Adipocyte (in vitro differentiated cells): ENCODE measurements at regions not wholly inside any gene's neighbourhood (a gene's known extent, or its start where the extent isn't known, plus 50 kb on each side); places are given as distances from the start of the nearest gene placed in this dataset.

Source experiments
- DNase-seq: peaks from one replicate; pipeline ENCODE4 v3.0.0-alpha.2; 2015; ENCODE audit warnings: low read depth
- H3K27me3 ChIP-seq: replicated peaks from 2 replicates; pipeline ENCODE4 v1.7.0; 2013; ENCODE audit warnings: mild to moderate bottlenecking, low read length, moderate library complexity; ENCODE audit not compliant: control insufficient read depth, insufficient read depth
- H3K36me3 ChIP-seq: 2 replicates; pipeline ENCODE4 v1.7.0; 2013; ENCODE audit warnings: low read length, mild to moderate bottlenecking, moderate library complexity; ENCODE audit not compliant: control insufficient read depth, insufficient read depth, severe bottlenecking
- H3K4me1 ChIP-seq: 2 replicates; pipeline ENCODE4 v1.7.0; 2013; ENCODE audit warnings: mild to moderate bottlenecking, low read length, moderate library complexity; ENCODE audit not compliant: control insufficient read depth, insufficient read depth
- H3K4me3 ChIP-seq: 2 replicates; pipeline ENCODE4 v1.7.0; 2013; ENCODE audit warnings: mild to moderate bottlenecking, low read length, moderate library complexity
- H3K9ac ChIP-seq: 2 replicates; pipeline ENCODE4 v1.7.0; 2013; ENCODE audit warnings: mild to moderate bottlenecking, low read length, moderate library complexity
- H3K9me3 ChIP-seq: 2 replicates; pipeline ENCODE4 v1.7.0; 2013; ENCODE audit warnings: mild to moderate bottlenecking, low read length, moderate library complexity; ENCODE audit not compliant: control insufficient read depth

DNA sequence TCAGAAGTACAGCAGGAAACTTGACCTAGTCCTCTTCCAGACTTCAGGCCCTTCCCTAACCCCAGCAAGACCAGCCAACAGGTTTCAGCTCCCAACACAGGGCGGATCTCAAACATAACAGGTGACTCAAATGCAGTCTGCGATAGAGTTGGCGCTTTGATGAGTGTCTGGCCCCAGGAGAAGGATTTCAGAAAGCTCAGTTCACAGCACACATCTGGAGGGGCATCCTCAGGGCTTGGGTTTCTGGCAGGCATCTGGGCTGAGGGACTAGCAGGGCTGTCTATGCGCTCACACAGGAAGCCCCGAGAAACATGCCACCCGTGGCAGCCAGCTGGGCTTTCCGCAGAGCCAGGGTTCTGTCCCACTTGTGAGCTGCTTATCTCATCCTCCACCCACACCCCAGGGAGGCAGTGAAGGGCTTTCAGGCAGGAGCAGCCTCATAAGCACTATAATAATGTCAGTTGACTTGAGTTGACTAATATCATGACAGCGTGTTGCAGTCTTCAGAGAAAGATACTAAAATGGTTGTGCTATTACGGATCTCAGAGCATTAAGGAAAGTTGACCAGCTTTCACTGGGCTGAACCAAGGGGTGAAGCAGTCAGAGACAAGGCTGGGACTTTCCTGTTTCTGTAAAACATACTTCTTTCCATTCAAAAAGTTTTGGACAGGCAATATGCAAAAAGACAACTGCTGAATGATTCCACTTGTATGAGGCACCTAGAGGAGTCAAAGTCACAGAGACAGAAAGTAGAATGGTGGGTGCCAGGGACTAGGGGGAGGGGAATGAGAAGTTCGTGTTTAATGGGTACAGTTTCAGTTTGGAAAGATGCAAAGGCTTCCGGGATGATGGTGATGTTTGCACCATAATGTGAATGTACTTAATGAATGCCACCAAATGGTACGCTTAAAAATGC, 233.0 kb upstream of the IRF2BP2 start:
- peak overlapping the region; percentile 20 for H3K4me3 ChIP-seq
- no peaks in the 10 kb centered on the region for H3K27me3 ChIP-seq
- peaks cover 22% of the 10 kb centered on the region for H3K4me1 ChIP-seq
- DNase-seq = no peak
- H3K9me3 ChIP-seq = no peaks in the 10 kb centered on the region
- H3K9ac ChIP-seq = peak overlapping the region; percentile 27
- H3K36me3 ChIP-seq = no peaks in the 10 kb centered on the region

DNA sequence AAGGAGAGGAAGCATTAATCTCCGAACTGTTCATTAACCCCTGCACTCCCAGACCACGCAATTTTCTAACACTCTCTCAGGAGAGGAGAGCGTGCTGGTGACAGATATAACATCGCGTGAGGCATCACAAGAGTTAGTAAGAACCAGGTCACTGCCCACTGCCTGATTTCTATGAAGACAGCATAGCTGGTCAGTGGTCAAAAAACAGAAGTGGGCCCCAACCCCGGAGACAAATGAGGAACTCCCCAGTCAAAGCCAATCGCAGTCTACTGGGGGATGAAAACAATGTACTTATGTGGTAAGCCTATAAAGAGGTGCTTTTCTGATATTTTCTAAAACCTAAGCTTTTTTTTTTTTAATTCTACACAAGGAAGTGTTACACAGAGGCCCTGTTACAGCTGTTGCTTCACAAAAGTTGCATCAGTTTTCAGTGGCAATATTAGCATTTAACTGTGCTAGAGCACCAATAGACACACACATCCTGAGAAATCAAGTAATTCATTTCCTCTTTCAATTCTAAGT, 231.8 kb upstream of the IRF2BP2 start:
- Histone ChIP-seq H3K9ac (peak overlapping the region; percentile 58), H3K9me3 (no peaks in the 10 kb centered on the region), H3K4me3 (no peak overlapping the region), H3K36me3 (no peaks in the 10 kb centered on the region), H3K4me1 (peaks cover 25% of the 10 kb centered on the region), H3K27me3 (no peaks in the 10 kb centered on the region)
- peak; percentile 50 for DNase-seq

DNA sequence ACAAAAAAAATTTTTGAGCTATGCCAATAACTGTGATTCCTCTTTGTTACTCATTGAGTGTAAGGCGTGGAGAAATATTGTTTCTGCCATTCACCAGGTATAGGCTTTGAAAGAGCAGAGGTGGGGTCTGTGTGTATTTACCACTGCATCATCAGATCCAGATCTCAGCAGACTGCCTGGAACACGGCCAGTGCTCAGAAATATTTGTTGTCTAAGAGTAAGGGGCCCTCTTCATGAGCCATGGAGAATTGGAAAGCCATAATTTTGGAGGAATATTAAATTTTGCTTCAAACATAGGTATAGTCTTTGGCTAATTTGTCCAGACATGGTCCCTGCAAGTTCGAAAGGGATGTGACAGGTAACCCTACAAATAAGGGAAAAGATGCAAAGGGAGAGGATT, 231.3 kb upstream of the IRF2BP2 start:
- H3K9me3 ChIP-seq = no peaks in the 10 kb centered on the region
- no peak overlapping the region for H3K9ac ChIP-seq
- no peak overlapping the region for H3K4me3 ChIP-seq
- peaks cover 30% of the 10 kb centered on the region for H3K4me1 ChIP-seq
- H3K27me3 ChIP-seq = no peaks in the 10 kb centered on the region
- DNase-seq = no peak
- H3K36me3 ChIP-seq = no peaks in the 10 kb centered on the region

DNA sequence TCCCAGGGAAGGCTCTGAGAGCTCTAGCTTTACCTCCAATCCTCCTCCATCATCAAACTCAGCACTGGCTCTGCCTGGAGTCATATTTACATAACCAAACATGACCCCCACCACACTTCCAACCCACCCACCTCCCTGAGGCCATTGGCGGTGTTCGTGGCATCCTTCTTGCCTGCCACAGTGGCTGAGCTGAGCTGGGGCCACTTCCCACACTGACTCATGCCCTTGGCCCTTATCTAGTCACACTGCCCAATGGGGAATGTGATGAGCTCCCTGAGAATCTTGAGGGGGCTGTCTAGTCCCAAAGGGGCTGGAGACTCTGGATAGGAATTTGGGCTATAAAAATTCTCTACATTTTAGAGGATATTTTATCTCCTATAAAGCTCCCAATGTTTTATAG, 230.9 kb upstream of the IRF2BP2 start:
- no peak overlapping the region for H3K4me3 ChIP-seq
- H3K27me3 ChIP-seq = no peaks in the 10 kb centered on the region
- H3K4me1 ChIP-seq = peaks cover 32% of the 10 kb centered on the region
- no peak for DNase-seq
- no peaks in the 10 kb centered on the region for H3K36me3 ChIP-seq
- no peak overlapping the region for H3K9ac ChIP-seq
- H3K9me3 ChIP-seq = no peaks in the 10 kb centered on the region

DNA sequence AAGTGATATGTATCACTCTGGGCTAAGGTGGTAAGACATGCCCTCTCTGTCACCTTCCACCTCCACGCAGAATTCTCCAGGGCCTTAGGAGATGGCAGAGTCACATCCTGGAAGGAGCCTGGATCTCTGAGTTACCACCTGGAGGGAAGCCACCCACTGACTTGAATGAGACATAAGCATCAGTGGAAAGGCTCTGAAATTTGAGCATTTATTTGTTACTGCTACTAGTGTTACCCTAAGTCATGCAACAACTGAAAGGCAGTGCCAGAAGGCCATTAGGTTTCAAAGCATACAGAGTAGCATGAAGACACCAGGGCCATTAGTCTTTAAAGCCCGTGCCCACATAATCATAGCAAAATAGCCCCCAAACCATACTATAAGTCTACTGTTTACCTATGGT, 230.3 kb upstream of the IRF2BP2 start:
- DNase-seq = no peak
- no peak overlapping the region for H3K4me3 ChIP-seq
- no peak overlapping the region for H3K9ac ChIP-seq
- H3K27me3 ChIP-seq = no peaks in the 10 kb centered on the region
- no peaks in the 10 kb centered on the region for H3K9me3 ChIP-seq
- no peaks in the 10 kb centered on the region for H3K36me3 ChIP-seq
- peaks cover 32% of the 10 kb centered on the region for H3K4me1 ChIP-seq

DNA sequence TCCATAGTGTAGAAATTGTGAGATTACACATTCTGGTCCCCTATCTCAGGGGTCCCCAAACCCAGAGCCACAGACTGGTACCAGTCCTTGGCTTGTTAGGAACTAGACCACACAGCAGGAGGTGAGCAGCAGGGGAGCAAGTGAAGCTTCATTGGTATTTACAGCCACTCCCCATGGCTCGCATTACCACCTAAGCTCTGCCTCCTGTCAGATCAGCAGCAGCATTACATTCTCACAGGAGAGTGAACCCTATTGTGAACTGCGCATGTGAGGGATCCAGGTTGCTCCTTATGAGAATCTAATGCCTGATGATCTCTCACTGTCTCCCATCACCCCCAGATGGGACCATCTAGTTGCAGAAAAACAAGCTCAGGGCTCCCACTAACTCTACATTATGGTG, 229.7 kb upstream of the IRF2BP2 start:
- Histone ChIP-seq H3K36me3 (no peaks in the 10 kb centered on the region), H3K9me3 (no peaks in the 10 kb centered on the region), H3K4me1 (peaks cover 32% of the 10 kb centered on the region), H3K4me3 (no peak overlapping the region), H3K27me3 (no peaks in the 10 kb centered on the region), H3K9ac (no peak overlapping the region)
- DNase-seq = no peak

DNA sequence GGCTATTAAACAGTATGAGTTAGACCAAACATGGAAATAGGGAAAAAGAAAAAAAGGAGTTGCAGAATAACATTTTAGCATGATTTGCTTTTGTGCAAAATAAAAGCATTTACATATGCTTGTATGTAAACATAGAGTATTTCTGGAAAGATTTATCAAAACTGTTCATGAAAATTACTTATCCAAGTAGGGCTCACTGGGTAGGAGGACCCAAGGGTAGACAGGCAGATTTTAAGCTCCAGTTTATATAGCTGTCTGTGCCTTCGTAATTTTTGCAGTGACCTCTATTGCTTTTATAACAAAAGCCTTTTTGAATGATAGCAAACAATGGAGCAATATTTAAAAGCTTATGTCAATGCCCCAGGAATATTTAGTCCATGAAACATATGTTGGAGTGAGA, 228.8 kb upstream of the IRF2BP2 start:
- H3K4me3 ChIP-seq = no peak overlapping the region
- no peaks in the 10 kb centered on the region for H3K27me3 ChIP-seq
- H3K36me3 ChIP-seq = no peaks in the 10 kb centered on the region
- no peak for DNase-seq
- H3K4me1 ChIP-seq = peaks cover 32% of the 10 kb centered on the region
- H3K9ac ChIP-seq = no peak overlapping the region
- H3K9me3 ChIP-seq = no peaks in the 10 kb centered on the region

DNA sequence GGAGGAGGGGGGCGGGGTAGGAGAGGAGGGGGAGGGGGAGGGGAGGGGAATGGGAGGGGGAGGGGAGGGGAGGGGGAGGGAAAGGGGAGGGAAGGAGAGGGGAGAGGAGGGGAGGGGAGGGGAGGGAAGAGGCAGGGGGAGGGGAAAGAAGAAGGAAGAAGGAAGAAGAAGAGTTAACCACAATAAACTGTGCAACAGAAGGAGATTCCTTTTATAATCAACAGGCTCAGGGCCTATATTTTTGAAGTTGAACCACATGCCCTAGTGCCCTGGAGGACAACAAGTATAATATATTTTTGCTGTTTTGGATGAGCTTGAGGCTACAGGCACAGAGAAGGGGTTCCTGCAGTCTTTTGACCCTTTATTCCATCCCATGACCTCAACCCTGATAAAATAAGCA, 228.2 kb upstream of the IRF2BP2 start:
- Histone ChIP-seq H3K4me1 (peaks cover 31% of the 10 kb centered on the region), H3K36me3 (no peaks in the 10 kb centered on the region), H3K4me3 (no peak overlapping the region), H3K9ac (no peak overlapping the region), H3K27me3 (no peaks in the 10 kb centered on the region), H3K9me3 (no peaks in the 10 kb centered on the region)
- DNase-seq = no peak

DNA sequence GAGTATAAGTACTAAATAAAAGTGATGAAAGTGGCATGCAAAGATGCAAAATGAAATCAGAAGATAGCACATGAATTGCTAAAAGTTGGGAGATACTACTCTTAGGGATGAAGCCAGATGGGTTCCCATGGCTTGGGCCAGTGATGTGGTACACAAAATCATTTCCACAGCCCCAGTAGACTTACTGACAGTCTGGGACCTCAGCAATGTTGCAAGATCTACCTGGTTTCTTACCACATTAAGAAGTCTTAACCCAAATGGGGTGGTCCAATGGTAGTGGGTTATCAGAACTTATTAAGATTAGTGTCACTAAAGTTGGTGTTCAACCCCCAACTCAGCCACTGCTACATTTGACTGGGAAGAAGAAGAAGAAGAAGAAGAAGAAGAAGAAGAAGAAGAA, 227.7 kb upstream of the IRF2BP2 start:
- no peaks in the 10 kb centered on the region for H3K27me3 ChIP-seq
- no peak for DNase-seq
- no peaks in the 10 kb centered on the region for H3K9me3 ChIP-seq
- no peaks in the 10 kb centered on the region for H3K36me3 ChIP-seq
- no peak overlapping the region for H3K4me3 ChIP-seq
- peaks cover 27% of the 10 kb centered on the region for H3K4me1 ChIP-seq
- H3K9ac ChIP-seq = no peak overlapping the region

DNA sequence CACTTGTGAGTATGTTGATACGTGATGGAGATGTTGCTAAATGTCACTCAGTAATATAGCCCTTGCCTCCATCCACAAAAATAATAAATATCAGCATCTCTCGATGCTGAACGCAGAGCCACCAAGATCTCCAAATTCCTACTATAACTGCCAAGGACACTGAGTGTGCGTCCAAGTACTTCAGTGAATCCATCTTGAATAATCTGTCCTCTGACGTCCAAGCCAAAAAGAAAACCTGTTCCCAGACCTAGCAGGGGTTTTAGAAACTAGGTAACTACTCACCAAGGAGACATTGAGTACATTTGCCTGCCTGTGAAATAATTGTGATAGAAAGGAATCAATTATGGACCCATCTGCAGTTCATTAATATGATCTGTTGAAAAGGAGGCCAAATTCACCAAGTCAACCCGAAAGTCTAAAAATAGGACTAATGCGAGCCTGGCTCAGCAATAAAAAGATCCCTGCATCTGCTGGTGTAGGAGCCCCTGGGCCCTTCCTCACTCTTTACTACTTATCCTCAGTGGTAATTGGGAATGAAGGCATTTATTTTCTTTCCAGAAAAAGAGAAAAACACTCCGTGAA, 226.9 kb upstream of the IRF2BP2 start:
- Histone ChIP-seq H3K4me3 (no peak overlapping the region), H3K9me3 (no peaks in the 10 kb centered on the region), H3K27me3 (no peaks in the 10 kb centered on the region), H3K4me1 (peaks cover 18% of the 10 kb centered on the region), H3K36me3 (no peaks in the 10 kb centered on the region), H3K9ac (no peak overlapping the region)
- no peak for DNase-seq

DNA sequence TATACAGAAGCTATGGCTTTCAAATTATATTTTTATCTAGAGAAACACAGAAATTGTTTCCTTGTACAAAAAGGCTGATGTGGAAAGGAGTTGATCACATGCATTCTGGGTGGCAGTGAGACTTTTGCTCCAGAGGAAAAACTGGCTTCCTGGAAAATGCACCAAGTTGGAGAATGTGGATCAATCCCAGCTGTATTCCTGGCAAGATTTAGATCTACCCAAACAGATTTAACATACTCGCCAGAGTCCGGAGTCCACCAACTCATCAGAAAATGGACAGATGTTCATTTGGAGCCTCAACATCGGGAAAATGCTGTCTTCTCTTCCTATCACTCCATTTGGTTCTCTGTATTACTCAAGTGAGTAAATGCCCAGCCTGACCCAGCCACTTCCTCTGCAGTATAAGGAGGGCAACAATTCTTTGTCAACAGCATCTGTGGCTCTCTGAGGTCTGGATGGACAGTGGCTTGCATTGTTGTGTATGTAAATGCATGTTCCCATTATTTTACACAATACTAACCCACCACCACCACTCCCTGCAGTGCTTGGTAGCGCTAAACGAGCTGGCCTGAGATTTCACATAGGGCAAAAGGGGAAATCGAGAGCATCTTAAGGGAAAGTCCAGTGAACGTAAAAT, 226.2 kb upstream of the IRF2BP2 start:
- no peak overlapping the region for H3K4me3 ChIP-seq
- H3K4me1 ChIP-seq = peaks cover 11% of the 10 kb centered on the region
- no peak overlapping the region for H3K9ac ChIP-seq
- no peaks in the 10 kb centered on the region for H3K9me3 ChIP-seq
- no peaks in the 10 kb centered on the region for H3K27me3 ChIP-seq
- DNase-seq = no peak
- H3K36me3 ChIP-seq = no peaks in the 10 kb centered on the region
